ENCODE measurements at regions not wholly inside any gene's neighbourhood (a gene's known extent, or its start where the extent isn't known, plus 50 kb on each side); places are given as distances from the start of the nearest gene placed in this dataset.
"Not testable (repeated sequence)": the region's sequence is repeated elsewhere in the genome, so short reads cannot be mapped to it uniquely, and the experiment has no call there.

- Histone ChIP-seq H3K9me3 (ENCODE audit: control insufficient read depth in 1 of 2, low read length in 2 of 2) (no peaks in the 10 kb centered on the region), H3K27me3 (ENCODE audit: control insufficient read depth in 1 of 2, insufficient read depth in 2 of 2, low read length in 2 of 2) (no peaks in the 10 kb centered on the region), H3K27ac (ENCODE audit: low read depth, low read length) (no peak overlapping the region), H3K4me3 (ENCODE audit: low read depth in 1 of 2, low read length in 2 of 2) (no peak overlapping the region), H3K36me3 (ENCODE audit: control insufficient read depth in 1 of 2, insufficient read depth in 2 of 2, low read length in 2 of 2) (no peaks in the 10 kb centered on the region), H3K4me1 (ENCODE audit: control insufficient read depth in 1 of 2, insufficient read depth in 2 of 2, low read length in 2 of 2) (no peaks in the 10 kb centered on the region), H3K9ac (ENCODE audit: low read depth in 1 of 2, low read length in 2 of 2) (no peak overlapping the region)
These were observed 232.1 kb downstream of the IGSF11 start for GRCh38 chr3:118802325-118803095.

- H3K27ac ChIP-seq (ENCODE audit: low read depth, low read length), result no peak overlapping the region
- no peaks in the 10 kb centered on the region for H3K27me3 ChIP-seq (ENCODE audit: control insufficient read depth in 1 of 2, insufficient read depth in 2 of 2, low read length in 2 of 2)
- no peaks in the 10 kb centered on the region for H3K4me1 ChIP-seq (ENCODE audit: control insufficient read depth in 1 of 2, insufficient read depth in 2 of 2, low read length in 2 of 2)
- no peaks in the 10 kb centered on the region for H3K36me3 ChIP-seq (ENCODE audit: control insufficient read depth in 1 of 2, insufficient read depth in 2 of 2, low read length in 2 of 2)
- no peaks in the 10 kb centered on the region for H3K9me3 ChIP-seq (ENCODE audit: control insufficient read depth in 1 of 2, low read length in 2 of 2)
- no peak overlapping the region for H3K9ac ChIP-seq (ENCODE audit: low read depth in 1 of 2, low read length in 2 of 2)
- no peak overlapping the region for H3K4me3 ChIP-seq (ENCODE audit: low read depth in 1 of 2, low read length in 2 of 2)
These were observed 231.6 kb downstream of the IGSF11 start for GRCh38 chr3:118803096-118803476.

- Histone ChIP-seq H3K27ac (ENCODE audit: low read depth, low read length) (no peak overlapping the region), H3K27me3 (ENCODE audit: control insufficient read depth in 1 of 2, insufficient read depth in 2 of 2, low read length in 2 of 2) (no peaks in the 10 kb centered on the region), H3K4me3 (ENCODE audit: low read depth in 1 of 2, low read length in 2 of 2) (no peak overlapping the region), H3K36me3 (ENCODE audit: control insufficient read depth in 1 of 2, insufficient read depth in 2 of 2, low read length in 2 of 2) (no peaks in the 10 kb centered on the region), H3K9me3 (ENCODE audit: control insufficient read depth in 1 of 2, low read length in 2 of 2) (no peaks in the 10 kb centered on the region), H3K9ac (ENCODE audit: low read depth in 1 of 2, low read length in 2 of 2) (no peak overlapping the region), H3K4me1 (ENCODE audit: control insufficient read depth in 1 of 2, insufficient read depth in 2 of 2, low read length in 2 of 2) (no peaks in the 10 kb centered on the region)
These were observed 229.6 kb downstream of the IGSF11 start for GRCh38 chr3:118805007-118805406.

- Histone ChIP-seq H3K9ac (ENCODE audit: low read depth in 1 of 2, low read length in 2 of 2) (no peak overlapping the region), H3K4me1 (ENCODE audit: control insufficient read depth in 1 of 2, insufficient read depth in 2 of 2, low read length in 2 of 2) (no peaks in the 10 kb centered on the region), H3K27ac (ENCODE audit: low read depth, low read length) (no peak overlapping the region), H3K9me3 (ENCODE audit: control insufficient read depth in 1 of 2, low read length in 2 of 2) (no peaks in the 10 kb centered on the region), H3K27me3 (ENCODE audit: control insufficient read depth in 1 of 2, insufficient read depth in 2 of 2, low read length in 2 of 2) (no peaks in the 10 kb centered on the region), H3K36me3 (ENCODE audit: control insufficient read depth in 1 of 2, insufficient read depth in 2 of 2, low read length in 2 of 2) (no peaks in the 10 kb centered on the region), H3K4me3 (ENCODE audit: low read depth in 1 of 2, low read length in 2 of 2) (no peak overlapping the region)
These were observed 228.2 kb downstream of the IGSF11 start for GRCh38 chr3:118806423-118806822.

- H3K27me3 ChIP-seq (ENCODE audit: control insufficient read depth in 1 of 2, insufficient read depth in 2 of 2, low read length in 2 of 2); H3K9me3 ChIP-seq (ENCODE audit: control insufficient read depth in 1 of 2, low read length in 2 of 2); H3K9ac ChIP-seq (ENCODE audit: low read depth in 1 of 2, low read length in 2 of 2); H3K4me1 ChIP-seq (ENCODE audit: control insufficient read depth in 1 of 2, insufficient read depth in 2 of 2, low read length in 2 of 2); H3K27ac ChIP-seq (ENCODE audit: low read depth, low read length); H3K4me3 ChIP-seq (ENCODE audit: low read depth in 1 of 2, low read length in 2 of 2); H3K36me3 ChIP-seq (ENCODE audit: control insufficient read depth in 1 of 2, insufficient read depth in 2 of 2, low read length in 2 of 2): not testable (repeated sequence)
These were observed 227.3 kb downstream of the IGSF11 start for GRCh38 chr3:118807349-118807748.

- Histone ChIP-seq H3K36me3 (ENCODE audit: control insufficient read depth in 1 of 2, insufficient read depth in 2 of 2, low read length in 2 of 2) (no peaks in the 10 kb centered on the region), H3K27ac (ENCODE audit: low read depth, low read length) (no peak overlapping the region), H3K27me3 (ENCODE audit: control insufficient read depth in 1 of 2, insufficient read depth in 2 of 2, low read length in 2 of 2) (no peaks in the 10 kb centered on the region), H3K4me1 (ENCODE audit: control insufficient read depth in 1 of 2, insufficient read depth in 2 of 2, low read length in 2 of 2) (no peaks in the 10 kb centered on the region), H3K9ac (ENCODE audit: low read depth in 1 of 2, low read length in 2 of 2) (no peak overlapping the region), H3K4me3 (ENCODE audit: low read depth in 1 of 2, low read length in 2 of 2) (no peak overlapping the region), H3K9me3 (ENCODE audit: control insufficient read depth in 1 of 2, low read length in 2 of 2) (no peaks in the 10 kb centered on the region)
These were observed 225.9 kb downstream of the IGSF11 start for GRCh38 chr3:118808723-118809122.

GRCh38 chr3:118809696-118810498 is 224.7 kb downstream of the IGSF11 start:
- Histone ChIP-seq H3K4me1 (ENCODE audit: control insufficient read depth in 1 of 2, insufficient read depth in 2 of 2, low read length in 2 of 2) (no peaks in the 10 kb centered on the region), H3K36me3 (ENCODE audit: control insufficient read depth in 1 of 2, insufficient read depth in 2 of 2, low read length in 2 of 2) (no peaks in the 10 kb centered on the region), H3K9ac (ENCODE audit: low read depth in 1 of 2, low read length in 2 of 2) (no peak overlapping the region), H3K27me3 (ENCODE audit: control insufficient read depth in 1 of 2, insufficient read depth in 2 of 2, low read length in 2 of 2) (no peaks in the 10 kb centered on the region), H3K27ac (ENCODE audit: low read depth, low read length) (no peak overlapping the region), H3K4me3 (ENCODE audit: low read depth in 1 of 2, low read length in 2 of 2) (no peak overlapping the region), H3K9me3 (ENCODE audit: control insufficient read depth in 1 of 2, low read length in 2 of 2) (no peaks in the 10 kb centered on the region)

- H3K4me3 ChIP-seq (ENCODE audit: low read depth in 1 of 2, low read length in 2 of 2), result no peak overlapping the region
- no peaks in the 10 kb centered on the region for H3K27me3 ChIP-seq (ENCODE audit: control insufficient read depth in 1 of 2, insufficient read depth in 2 of 2, low read length in 2 of 2)
- H3K9me3 ChIP-seq (ENCODE audit: control insufficient read depth in 1 of 2, low read length in 2 of 2), result no peaks in the 10 kb centered on the region
- no peaks in the 10 kb centered on the region for H3K36me3 ChIP-seq (ENCODE audit: control insufficient read depth in 1 of 2, insufficient read depth in 2 of 2, low read length in 2 of 2)
- no peak overlapping the region for H3K9ac ChIP-seq (ENCODE audit: low read depth in 1 of 2, low read length in 2 of 2)
- no peaks in the 10 kb centered on the region for H3K4me1 ChIP-seq (ENCODE audit: control insufficient read depth in 1 of 2, insufficient read depth in 2 of 2, low read length in 2 of 2)
- H3K27ac ChIP-seq (ENCODE audit: low read depth, low read length), result no peak overlapping the region
These were observed 224.1 kb downstream of the IGSF11 start for GRCh38 chr3:118810499-118811035.

GRCh38 chr3:118811236-118811732 is 223.4 kb downstream of the IGSF11 start:
- Histone ChIP-seq H3K9ac (ENCODE audit: low read depth in 1 of 2, low read length in 2 of 2) (no peak overlapping the region), H3K4me3 (ENCODE audit: low read depth in 1 of 2, low read length in 2 of 2) (no peak overlapping the region), H3K27me3 (ENCODE audit: control insufficient read depth in 1 of 2, insufficient read depth in 2 of 2, low read length in 2 of 2) (no peaks in the 10 kb centered on the region), H3K27ac (ENCODE audit: low read depth, low read length) (no peak overlapping the region), H3K9me3 (ENCODE audit: control insufficient read depth in 1 of 2, low read length in 2 of 2) (no peaks in the 10 kb centered on the region), H3K36me3 (ENCODE audit: control insufficient read depth in 1 of 2, insufficient read depth in 2 of 2, low read length in 2 of 2) (no peaks in the 10 kb centered on the region), H3K4me1 (ENCODE audit: control insufficient read depth in 1 of 2, insufficient read depth in 2 of 2, low read length in 2 of 2) (no peaks in the 10 kb centered on the region)

- no peaks in the 10 kb centered on the region for H3K4me1 ChIP-seq (ENCODE audit: control insufficient read depth in 1 of 2, insufficient read depth in 2 of 2, low read length in 2 of 2)
- no peaks in the 10 kb centered on the region for H3K27me3 ChIP-seq (ENCODE audit: control insufficient read depth in 1 of 2, insufficient read depth in 2 of 2, low read length in 2 of 2)
- no peak overlapping the region for H3K9ac ChIP-seq (ENCODE audit: low read depth in 1 of 2, low read length in 2 of 2)
- H3K4me3 ChIP-seq (ENCODE audit: low read depth in 1 of 2, low read length in 2 of 2), result no peak overlapping the region
- no peak overlapping the region for H3K27ac ChIP-seq (ENCODE audit: low read depth, low read length)
- H3K9me3 ChIP-seq (ENCODE audit: control insufficient read depth in 1 of 2, low read length in 2 of 2), result no peaks in the 10 kb centered on the region
- H3K36me3 ChIP-seq (ENCODE audit: control insufficient read depth in 1 of 2, insufficient read depth in 2 of 2, low read length in 2 of 2), result no peaks in the 10 kb centered on the region
These were observed 221.2 kb downstream of the IGSF11 start for GRCh38 chr3:118813472-118813871.
